GM12878 (cell line): ENCODE measurements at regions not wholly inside any gene's neighbourhood (a gene's known extent, or its start where the extent isn't known, plus 50 kb on each side); places are given as distances from the start of the nearest gene placed in this dataset.

ENCODE experiments used
- ATAC-seq: fragments of 200-7000 bp; cut with Tn5 transposase; 3 replicates; pipeline ENCODE4 v1.9.1; 2020; ENCODE audit warnings: mild to moderate bottlenecking, moderate library complexity
- BruUV-seq: library from RNA; stranded (reverse); fragments of 400-500 nt; replicated peaks from 2 replicates; lab custom pipeline; 2021; lab: Mats Ljungman, UMichigan
- CTCF ChIA-PET: fragments of 300-600 bp; sonication (Branson Sonifier 250); formaldehyde crosslinking; extraction: SDS; loops from one replicate; lab custom pipeline; 2021; ENCODE audit warnings: inconsistent platforms; lab: Yijun Ruan, JAX
- POLR2A ChIA-PET: fragments of 350-600 bp; formaldehyde crosslinking; extraction: SDS; loops from one replicate; lab custom pipeline; 2021; ENCODE audit warnings: inconsistent platforms; lab: Charles Lee
- RAD21 ChIA-PET: fragments of 300-600 bp; sonication (Branson Sonifier 250); formaldehyde crosslinking; loops from one replicate; lab custom pipeline; 2023; ENCODE audit warnings: antibody characterized with exemption; ENCODE audit not compliant: unreplicated experiment; lab: Charles Lee
- SMC1A ChIA-PET: fragments of 300-600 bp; sonication (Branson Sonifier 250); formaldehyde crosslinking; loops from one replicate; lab custom pipeline; 2023; ENCODE audit not compliant: unreplicated experiment, uncharacterized antibody; lab: Charles Lee
- DNase-seq: peaks from one replicate; pipeline ENCODE4 v3.0.0-alpha.2; 2011; ENCODE audit warnings: low read depth, low spot score
- FAIRE-seq: peaks from 3 replicates; lab custom pipeline; 2011; peaks lifted over from hg19 to GRCh38; lab: Jason Lieb, UNC
- H2AFZ ChIP-seq: 2 replicates; pipeline ENCODE4 v1.6.0; 2011; ENCODE audit warnings: low read depth, low read length, control low read depth; ENCODE audit not compliant: control insufficient read depth
- H3K27ac ChIP-seq: 2 replicates; pipeline ENCODE4 v1.5.1; 2011; ENCODE audit warnings: control low read depth; ENCODE audit not compliant: control insufficient read depth, insufficient read depth
- H3K27me3 ChIP-seq, 2 experiments: replicated peaks in 1 of 2; 2 replicates each; pipeline versions ENCODE4 v1.6.0 to v1.6.1; 2011; ENCODE audit warnings: low read length in 1 of 2; ENCODE audit not compliant: control insufficient read depth in 2 of 2, insufficient read depth in 2 of 2
- H3K36me3 ChIP-seq, 2 experiments: 2 replicates each; pipeline ENCODE4 v1.5.1; 2011; ENCODE audit warnings: low read length in 1 of 2; ENCODE audit not compliant: control insufficient read depth in 2 of 2, insufficient read depth in 2 of 2
- H3K4me1 ChIP-seq: 2 replicates; pipeline ENCODE4 v1.6.1; 2011; ENCODE audit warnings: mild to moderate bottlenecking, low read length, moderate library complexity, mixed read lengths; ENCODE audit not compliant: control insufficient read depth, insufficient read depth
- H3K4me2 ChIP-seq: 2 replicates; pipeline ENCODE4 v1.6.0; 2011; ENCODE audit warnings: control low read depth; ENCODE audit not compliant: control insufficient read depth, insufficient read depth
- H3K4me3 ChIP-seq: fragments of 200-600 bp; sonication (generic); 2 replicates; pipeline ENCODE4 v1.5.1; 2016
- H3K79me2 ChIP-seq: 2 replicates; pipeline ENCODE4 v1.6.0; 2011; ENCODE audit warnings: low read length; ENCODE audit not compliant: control insufficient read depth, insufficient read depth
- H3K9ac ChIP-seq: 2 replicates; pipeline ENCODE4 v1.8.0; 2011; ENCODE audit warnings: low read length, control low read depth, mixed read lengths; ENCODE audit not compliant: control insufficient read depth, insufficient read depth
- H3K9me3 ChIP-seq: replicated peaks from 3 replicates; pipeline ENCODE4 v1.5.1; 2011; ENCODE audit warnings: mild to moderate bottlenecking, low read length; ENCODE audit not compliant: control insufficient read depth, insufficient read depth
- H4K20me1 ChIP-seq: 2 replicates; pipeline ENCODE4 v1.6.0; 2011; ENCODE audit not compliant: control insufficient read depth, insufficient read depth
- CBX5 ChIP-seq: sonication (generic); IDR thresholded peaks from 2 replicates; pipeline ENCODE4 v1.6.1; 2016; ENCODE audit warnings: low read depth, moderate library complexity, mild to moderate bottlenecking, inconsistent platforms
- CEBPB ChIP-seq, 2 experiments: fragments of 150-350 bp in 1 of 2; IDR thresholded peaks; 2 replicates each; pipeline ENCODE4 v1.6.1; 2012 to 2014; ENCODE audit warnings: low read depth in 2 of 2, low read length in 2 of 2, borderline replicate concordance in 1 of 2, inconsistent platforms in 1 of 2
- CHD1 ChIP-seq: IDR thresholded peaks from 2 replicates; pipeline ENCODE4 v1.6.1; 2012; ENCODE audit warnings: low read depth, low read length, improper control_type of control experiment
- GATAD2B ChIP-seq: fragments of 450-650 bp; conservative IDR thresholded peaks from 2 replicates; pipeline ENCODE4 v1.6.1; 2017; ENCODE audit warnings: low read depth, mild to moderate bottlenecking, moderate library complexity
- IKZF2 ChIP-seq, 2 experiments: fragments of 450-650 bp; IDR thresholded peaks; 2 replicates each; pipeline ENCODE4 v1.6.1; 2017; ENCODE audit warnings: mild to moderate bottlenecking in 2 of 2, moderate library complexity in 2 of 2
- KDM1A ChIP-seq: fragments of 200-600 bp; sonication (generic); IDR thresholded peaks from 2 replicates; pipeline ENCODE4 v1.6.1; 2016; ENCODE audit warnings: borderline replicate concordance
- NBN ChIP-seq: fragments of 450-650 bp; IDR thresholded peaks from 2 replicates; pipeline ENCODE4 v1.6.1; 2016
- SP1 ChIP-seq: IDR thresholded peaks from one replicate; pipeline ENCODE4 v1.6.1; 2011; ENCODE audit warnings: low read depth, low read length
- STAT1 ChIP-seq: fragments of 450-650 bp; conservative IDR thresholded peaks from 2 replicates; pipeline ENCODE4 v1.6.1; 2014; ENCODE audit warnings: antibody characterized with exemption, mild to moderate bottlenecking
- TCF3 ChIP-seq: IDR thresholded peaks from 2 replicates; pipeline ENCODE4 v1.6.1; 2012; ENCODE audit warnings: low read depth, mild to moderate bottlenecking, low read length, borderline replicate concordance; ENCODE audit not compliant: insufficient read depth
- ZNF274 ChIP-seq: IDR thresholded peaks from one replicate; pipeline ENCODE4 v1.8.0; 2011; ENCODE audit not compliant: insufficient read length, insufficient read depth
- WGBS: methylation state at CpG from one replicate; pipeline ENCODE4 v1.1.6; 2016; ENCODE audit warnings: low lambda C conversion rate; ENCODE audit not compliant: insufficient replicate concordance, insufficient coverage; ENCODE audit errors: missing lambda C conversion rate; 5-methylcytosine and 5-hydroxymethylcytosine counted together
- in situ Hi-C: fragments of 300-500 bp; cut with MboI; formaldehyde crosslinking; loops from 9 replicates; pipeline ENCODE4 v1.14.3; 2018; ENCODE audit warnings: mixed read lengths
- intact Hi-C: fragments of 100-400 bp; cut with micrococcal nuclease; formaldehyde crosslinking; loops from one replicate; pipeline ENCODE4 v1.14.2; 2022; ENCODE audit not compliant: unreplicated experiment
- TF ChIP-seq, protein P1 (sequence below): fragments of 450-650 bp; IDR thresholded peaks from 2 replicates; pipeline ENCODE4 v1.6.1; 2017; ENCODE audit warnings: antibody characterized with exemption, mild to moderate bottlenecking, moderate library complexity
- TF ChIP-seq, protein P2 (sequence below): fragments of 450-650 bp; formaldehyde crosslinking; IDR thresholded peaks from 2 replicates; pipeline ENCODE4 v1.4.0; 2022; ENCODE audit warnings: mild to moderate bottlenecking, moderate library complexity

DNA sequence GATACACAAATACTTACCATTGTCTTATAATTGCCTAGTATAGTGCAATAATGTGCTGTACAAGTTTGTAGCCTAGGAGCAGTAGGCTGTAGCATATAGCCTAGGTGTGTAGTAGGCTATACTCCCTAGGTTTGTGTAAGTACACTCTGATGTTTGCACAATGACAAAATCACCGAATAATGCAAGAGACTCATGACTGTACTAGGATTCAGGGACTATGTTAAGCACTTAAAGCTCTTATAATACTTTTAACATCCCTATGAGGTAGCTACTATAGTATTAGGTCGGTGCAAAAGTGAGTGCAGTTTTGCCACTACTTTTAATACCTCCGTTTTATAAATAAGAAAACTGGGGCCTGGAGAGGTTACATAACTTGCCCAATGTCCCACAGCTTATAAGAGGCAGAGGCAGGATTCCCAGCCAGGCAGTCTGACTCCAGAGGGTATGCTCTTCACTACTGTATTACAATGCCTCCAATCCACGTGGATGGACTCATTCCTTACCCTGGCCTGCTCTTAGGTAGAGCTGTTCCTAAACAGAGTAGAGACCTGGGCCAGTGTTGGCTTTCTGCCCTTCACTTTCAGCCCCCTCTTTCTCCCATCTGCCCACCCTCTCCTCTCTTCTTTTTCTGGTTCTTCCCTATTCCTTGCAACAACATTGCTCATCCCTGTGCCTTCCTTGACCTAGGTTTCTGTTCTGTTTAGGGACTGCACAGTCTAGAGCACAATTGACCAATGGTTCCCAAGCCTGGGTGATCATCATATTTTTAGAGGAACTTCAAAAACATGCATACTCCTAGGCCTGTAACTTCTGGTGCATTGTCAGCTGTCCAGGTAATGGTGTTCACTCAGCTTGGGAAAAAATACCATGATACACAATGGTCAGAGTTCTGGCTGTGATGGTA, 114.0 kb downstream of the CARTPT start (continued):
- TF ChIP-seq, protein P1, sequence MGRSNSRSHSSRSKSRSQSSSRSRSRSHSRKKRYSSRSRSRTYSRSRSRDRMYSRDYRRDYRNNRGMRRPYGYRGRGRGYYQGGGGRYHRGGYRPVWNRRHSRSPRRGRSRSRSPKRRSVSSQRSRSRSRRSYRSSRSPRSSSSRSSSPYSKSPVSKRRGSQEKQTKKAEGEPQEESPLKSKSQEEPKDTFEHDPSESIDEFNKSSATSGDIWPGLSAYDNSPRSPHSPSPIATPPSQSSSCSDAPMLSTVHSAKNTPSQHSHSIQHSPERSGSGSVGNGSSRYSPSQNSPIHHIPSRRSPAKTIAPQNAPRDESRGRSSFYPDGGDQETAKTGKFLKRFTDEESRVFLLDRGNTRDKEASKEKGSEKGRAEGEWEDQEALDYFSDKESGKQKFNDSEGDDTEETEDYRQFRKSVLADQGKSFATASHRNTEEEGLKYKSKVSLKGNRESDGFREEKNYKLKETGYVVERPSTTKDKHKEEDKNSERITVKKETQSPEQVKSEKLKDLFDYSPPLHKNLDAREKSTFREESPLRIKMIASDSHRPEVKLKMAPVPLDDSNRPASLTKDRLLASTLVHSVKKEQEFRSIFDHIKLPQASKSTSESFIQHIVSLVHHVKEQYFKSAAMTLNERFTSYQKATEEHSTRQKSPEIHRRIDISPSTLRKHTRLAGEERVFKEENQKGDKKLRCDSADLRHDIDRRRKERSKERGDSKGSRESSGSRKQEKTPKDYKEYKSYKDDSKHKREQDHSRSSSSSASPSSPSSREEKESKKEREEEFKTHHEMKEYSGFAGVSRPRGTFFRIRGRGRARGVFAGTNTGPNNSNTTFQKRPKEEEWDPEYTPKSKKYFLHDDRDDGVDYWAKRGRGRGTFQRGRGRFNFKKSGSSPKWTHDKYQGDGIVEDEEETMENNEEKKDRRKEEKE: no peak
- TF ChIP-seq, protein P2, sequence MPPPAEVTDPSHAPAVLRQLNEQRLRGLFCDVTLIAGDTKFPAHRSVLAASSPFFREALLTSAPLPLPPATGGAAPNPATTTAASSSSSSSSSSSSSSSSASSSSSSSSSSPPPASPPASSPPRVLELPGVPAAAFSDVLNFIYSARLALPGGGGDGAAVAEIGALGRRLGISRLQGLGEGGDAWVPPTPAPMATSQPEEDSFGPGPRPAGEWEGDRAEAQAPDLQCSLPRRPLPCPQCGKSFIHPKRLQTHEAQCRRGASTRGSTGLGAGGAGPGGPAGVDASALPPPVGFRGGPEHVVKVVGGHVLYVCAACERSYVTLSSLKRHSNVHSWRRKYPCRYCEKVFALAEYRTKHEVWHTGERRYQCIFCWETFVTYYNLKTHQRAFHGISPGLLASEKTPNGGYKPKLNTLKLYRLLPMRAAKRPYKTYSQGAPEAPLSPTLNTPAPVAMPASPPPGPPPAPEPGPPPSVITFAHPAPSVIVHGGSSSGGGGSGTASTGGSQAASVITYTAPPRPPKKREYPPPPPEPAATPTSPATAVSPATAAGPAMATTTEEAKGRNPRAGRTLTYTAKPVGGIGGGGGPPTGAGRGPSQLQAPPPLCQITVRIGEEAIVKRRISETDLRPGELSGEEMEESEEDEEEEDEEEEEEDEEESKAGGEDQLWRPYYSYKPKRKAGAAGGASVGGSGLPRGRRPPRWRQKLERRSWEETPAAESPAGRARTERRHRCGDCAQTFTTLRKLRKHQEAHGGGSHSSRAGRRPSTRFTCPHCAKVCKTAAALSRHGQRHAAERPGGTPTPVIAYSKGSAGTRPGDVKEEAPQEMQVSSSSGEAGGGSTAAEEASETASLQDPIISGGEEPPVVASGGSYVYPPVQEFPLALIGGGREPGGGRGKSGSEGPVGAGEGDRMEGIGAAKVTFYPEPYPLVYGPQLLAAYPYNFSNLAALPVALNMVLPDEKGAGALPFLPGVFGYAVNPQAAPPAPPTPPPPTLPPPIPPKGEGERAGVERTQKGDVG (CRISPR knock-in tag): no peak

DNA sequence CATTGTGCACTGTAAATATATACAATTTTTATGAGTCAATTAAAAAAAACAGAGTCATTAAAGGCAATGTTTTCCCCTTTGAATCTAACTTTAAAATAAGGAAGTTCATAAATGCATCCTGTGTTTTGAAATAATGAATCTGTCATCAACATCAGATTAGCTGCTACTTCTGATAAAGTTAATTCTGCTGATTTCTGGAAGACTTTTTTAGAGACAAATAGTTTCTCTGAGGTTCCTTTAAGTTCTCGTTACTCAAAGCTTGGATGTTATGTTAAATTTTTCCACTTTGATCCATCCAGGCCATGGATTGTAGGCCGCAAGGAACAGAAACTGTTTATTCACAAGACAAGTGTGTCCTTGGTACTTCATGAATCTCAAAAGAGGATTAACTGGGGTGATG, 115.5 kb downstream of the CARTPT start:
- Histone ChIP-seq H3K27me3 (no peaks in the 10 kb centered on the region; a peak in 1 of 4 replicates), H3K36me3 (no peaks in the 10 kb centered on the region), H4K20me1 (no peaks in the 10 kb centered on the region), H3K4me3 (no peak overlapping the region), H3K9ac (no peak overlapping the region), H3K27ac (no peak overlapping the region), H3K4me1 (no peaks in the 10 kb centered on the region), H3K79me2 (no peaks in the 10 kb centered on the region), H3K9me3 (no peaks in the 10 kb centered on the region), H3K4me2 (no peak overlapping the region), H2AFZ (no peak overlapping the region)
- peak; percentile 31 for FAIRE-seq
- ChIA-PET CTCF (no interaction called here), RAD21 (no interaction called here), POLR2A (no interaction called here), SMC1A (interaction anchor here (0.6 kb wide), 1 partner anchor 1248 kb away, joined by 3 read pairs; no protein-coding TSS in a partner anchor)
- no peak for DNase-seq
- intact Hi-C loops (no loop called here), in situ Hi-C loops (no loop called here)
- TF ChIP-seq SP1 (no peak), NBN (no peak), STAT1 (no peak), IKZF2 (IDR thresholded peaks at IDR 0.05) (no peak), CHD1 (no peak), KDM1A (no peak), CBX5 (no peak), TCF3 (no peak), CEBPB (IDR thresholded peaks at IDR 0.05; ENCODE audit: borderline replicate concordance in 1 of 2, low read depth in 2 of 2, low read length in 2 of 2) (no peak), GATAD2B (no peak), ZNF274 (no peak)
- BruUV-seq: no TSS peak
- no peak for ATAC-seq
- WGBS: 31% methylated on average over 2 of the region's 2 CpGs
